SK-N-MC (cell line): ENCODE measurements at regions not wholly inside any gene's neighbourhood (a gene's known extent, or its start where the extent isn't known, plus 50 kb on each side); places are given as distances from the start of the nearest gene placed in this dataset.

Source experiments
- DNase-seq: peaks from one replicate; pipeline ENCODE4 v3.0.0-alpha.2; 2011; ENCODE audit warnings: low read depth, low spot score
- H3K27ac ChIP-seq: fragments of 200-600 bp; sonication (generic); 2 replicates; pipeline ENCODE4 v1.5.1; 2016; ENCODE audit warnings: mixed run types
- H3K36me3 ChIP-seq: fragments of 200-600 bp; sonication (generic); 2 replicates; pipeline ENCODE4 v1.6.1; 2017; ENCODE audit warnings: antibody characterized with exemption, low read length, mixed read lengths; ENCODE audit not compliant: insufficient read depth
- H3K4me3 ChIP-seq: fragments of 200-600 bp; sonication (generic); 2 replicates; pipeline ENCODE4 v1.5.1; 2016
- H3K9ac ChIP-seq: fragments of 200-600 bp; sonication (generic); 2 replicates; pipeline ENCODE4 v1.8.0; 2017; ENCODE audit warnings: mixed run types, mixed read lengths; ENCODE audit not compliant: insufficient read length
- H3K9me3 ChIP-seq: fragments of 200-600 bp; sonication (generic); 2 replicates; pipeline ENCODE4 v1.6.1; 2017; ENCODE audit warnings: low read depth, mild to moderate bottlenecking, antibody characterized with exemption, low read length, moderate library complexity, mixed read lengths
- EZH2 ChIP-seq: fragments of 200-600 bp; sonication (generic); IDR thresholded peaks from one replicate; pipeline ENCODE4 v1.6.1; 2017; ENCODE audit warnings: antibody characterized with exemption
- FOXP2 ChIP-seq: optimal IDR thresholded peaks from 2 replicates; pipeline ENCODE3; 2011; ENCODE audit warnings: mild to moderate bottlenecking, moderate library complexity; ENCODE audit not compliant: insufficient read depth; ENCODE audit errors: extremely low read length, control extremely low read depth
- POLR2AphosphoS5 ChIP-seq: IDR thresholded peaks from 2 replicates; pipeline ENCODE4 v1.6.1; 2012; ENCODE audit warnings: mild to moderate bottlenecking, low read depth, low read length, borderline replicate concordance

DNA sequence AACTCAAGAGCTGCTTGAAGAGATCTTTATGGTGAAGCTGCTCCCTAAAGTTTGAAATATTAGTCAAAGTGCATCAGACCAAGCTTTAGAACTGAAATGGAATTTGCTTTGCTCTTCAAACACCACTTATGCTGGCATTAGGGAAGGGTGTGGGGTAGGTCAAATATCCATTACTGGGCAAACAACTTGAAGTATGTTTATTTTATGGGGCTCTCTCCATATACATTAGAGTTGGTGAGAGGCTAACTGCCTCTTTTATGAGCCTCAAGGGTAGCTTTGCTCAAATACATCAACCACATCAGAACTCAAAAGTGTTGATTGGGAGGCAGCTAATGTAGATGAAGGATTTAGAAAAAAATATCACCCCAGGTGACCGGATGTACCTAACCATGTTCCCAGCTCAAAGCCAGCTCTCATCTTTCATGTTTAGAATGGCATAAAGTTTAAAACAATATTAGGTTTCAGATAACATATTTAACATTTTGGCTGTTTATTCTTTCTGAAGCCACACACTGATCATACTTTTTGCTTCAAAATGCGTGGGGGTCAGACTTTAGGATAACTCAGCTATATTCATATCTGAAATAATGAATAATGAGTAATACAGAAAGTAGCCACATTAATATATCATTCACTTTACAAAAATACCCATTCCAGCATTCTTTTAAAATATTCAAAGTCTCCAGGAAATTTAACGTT, 318.6 kb downstream of the PTEN start:
- Histone ChIP-seq H3K36me3 (no peaks in the 10 kb centered on the region), H3K4me3 (no peak overlapping the region), H3K9ac (no peak overlapping the region), H3K27ac (no peak overlapping the region), H3K9me3 (no peaks in the 10 kb centered on the region)
- no peak for TF ChIP-seq FOXP2
- no peak for TF ChIP-seq POLR2AphosphoS5
- TF ChIP-seq EZH2: no peak
- DNase-seq: no peak

DNA sequence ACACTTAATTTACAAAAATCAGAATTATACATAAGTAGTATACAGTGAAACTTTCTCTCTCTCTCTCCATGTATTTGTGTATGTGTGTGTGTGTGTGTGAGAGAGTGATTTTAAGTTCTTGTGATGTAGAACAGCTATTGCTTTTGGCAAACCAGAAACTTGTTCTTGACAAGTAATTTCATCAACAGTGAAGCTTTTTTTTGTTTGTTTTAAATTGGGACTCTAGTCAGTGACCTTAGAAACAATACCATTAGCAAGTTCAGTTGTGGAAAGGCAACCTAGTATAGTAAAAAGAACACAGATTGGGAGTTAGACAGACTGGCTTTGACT, 319.1 kb downstream of the PTEN start:
- Histone ChIP-seq H3K4me3 (no peak overlapping the region), H3K9me3 (no peaks in the 10 kb centered on the region), H3K9ac (no peak overlapping the region), H3K36me3 (no peaks in the 10 kb centered on the region), H3K27ac (no peak overlapping the region)
- no peak for DNase-seq
- TF ChIP-seq EZH2: no peak
- TF ChIP-seq POLR2AphosphoS5: no peak
- no peak for TF ChIP-seq FOXP2

DNA sequence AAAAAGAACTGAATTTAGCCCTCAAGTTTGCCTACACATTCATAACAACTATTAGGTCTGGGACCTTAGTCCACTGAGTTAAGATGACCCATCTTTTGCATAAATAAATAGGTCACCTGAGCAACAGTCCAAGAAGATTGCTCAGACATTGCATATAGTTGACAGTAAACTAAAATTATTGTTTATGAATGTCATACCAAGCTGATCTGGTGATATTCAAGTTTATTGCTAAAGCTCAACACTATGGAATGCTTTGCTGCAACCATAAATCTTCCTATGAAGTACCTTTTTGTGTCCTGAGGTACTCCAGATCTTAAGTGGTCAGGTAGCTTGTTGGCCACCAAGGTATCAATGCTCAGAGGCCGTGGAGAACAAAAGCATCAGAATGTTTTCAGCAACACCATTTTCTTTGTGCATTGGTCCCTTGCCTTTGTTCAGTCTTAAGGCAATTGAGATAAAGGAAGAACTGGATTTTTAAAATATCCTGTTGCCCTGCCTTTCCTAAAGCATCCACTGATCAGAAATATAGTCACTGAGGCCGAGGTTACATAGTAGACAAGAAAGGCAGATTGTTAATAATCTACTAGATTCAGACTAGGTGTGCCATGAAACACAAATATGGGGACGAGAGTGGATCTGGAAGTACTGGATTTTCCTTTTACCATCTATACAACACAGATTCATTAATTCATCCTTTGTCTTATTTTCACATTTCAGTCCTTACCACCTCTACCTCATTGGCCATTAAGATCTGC, 321.3 kb downstream of the PTEN start:
- Histone ChIP-seq H3K36me3 (no peaks in the 10 kb centered on the region), H3K4me3 (no peak overlapping the region), H3K27ac (no peak overlapping the region), H3K9me3 (no peaks in the 10 kb centered on the region), H3K9ac (no peak overlapping the region)
- DNase-seq: no peak
- no peak for TF ChIP-seq FOXP2
- no peak for TF ChIP-seq EZH2
- TF ChIP-seq POLR2AphosphoS5: no peak

DNA sequence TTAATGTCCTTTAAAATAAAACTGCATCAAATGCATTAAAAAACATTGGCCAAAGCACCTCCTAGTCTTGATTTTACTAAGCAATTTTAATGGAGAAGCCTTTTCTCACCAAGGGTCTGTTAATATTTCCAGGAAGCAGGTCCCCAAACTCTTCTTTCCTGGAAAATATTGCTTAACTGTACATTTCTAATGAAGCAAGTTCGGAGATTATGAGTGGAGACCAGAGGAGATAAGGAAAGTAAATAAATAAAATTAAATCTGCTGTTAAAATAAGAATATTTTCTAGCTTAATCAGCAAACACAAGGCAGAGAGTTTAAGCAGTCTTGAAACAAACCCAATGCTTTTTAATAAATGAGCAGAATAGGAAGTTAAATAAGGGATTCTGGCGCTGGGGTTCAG, 322.4 kb downstream of the PTEN start:
- no peaks in the 10 kb centered on the region for H3K36me3 ChIP-seq
- no peak overlapping the region for H3K9ac ChIP-seq
- H3K4me3 ChIP-seq: no peak overlapping the region
- H3K9me3 ChIP-seq: no peaks in the 10 kb centered on the region
- H3K27ac ChIP-seq: no peak overlapping the region
- TF ChIP-seq EZH2: no peak
- TF ChIP-seq POLR2AphosphoS5: no peak
- TF ChIP-seq FOXP2: no peak
- DNase-seq: no peak

DNA sequence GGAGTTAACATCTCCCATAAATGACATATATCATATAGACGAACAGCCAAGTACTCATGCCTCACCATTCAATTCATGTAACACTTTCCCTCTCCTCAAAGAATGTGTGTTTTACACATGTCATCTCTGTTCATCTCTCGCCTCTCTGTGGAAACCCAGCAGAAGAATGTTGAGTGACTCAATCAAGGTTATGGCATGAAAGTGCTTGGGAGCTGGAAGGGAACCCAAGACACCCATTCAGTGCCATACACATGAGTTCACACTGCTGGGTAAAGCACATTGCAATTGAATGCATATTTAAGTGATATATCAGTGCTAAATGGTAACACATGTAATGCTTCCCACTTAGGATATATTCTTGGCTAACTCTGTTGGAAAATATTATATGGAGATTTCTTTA, 322.9 kb downstream of the PTEN start:
- H3K36me3 ChIP-seq: no peaks in the 10 kb centered on the region
- no peak for TF ChIP-seq FOXP2
- TF ChIP-seq EZH2: no peak
- TF ChIP-seq POLR2AphosphoS5: no peak
- no peak overlapping the region for H3K27ac ChIP-seq
- DNase-seq: no peak
- H3K4me3 ChIP-seq: no peak overlapping the region
- no peak overlapping the region for H3K9ac ChIP-seq
- no peaks in the 10 kb centered on the region for H3K9me3 ChIP-seq

DNA sequence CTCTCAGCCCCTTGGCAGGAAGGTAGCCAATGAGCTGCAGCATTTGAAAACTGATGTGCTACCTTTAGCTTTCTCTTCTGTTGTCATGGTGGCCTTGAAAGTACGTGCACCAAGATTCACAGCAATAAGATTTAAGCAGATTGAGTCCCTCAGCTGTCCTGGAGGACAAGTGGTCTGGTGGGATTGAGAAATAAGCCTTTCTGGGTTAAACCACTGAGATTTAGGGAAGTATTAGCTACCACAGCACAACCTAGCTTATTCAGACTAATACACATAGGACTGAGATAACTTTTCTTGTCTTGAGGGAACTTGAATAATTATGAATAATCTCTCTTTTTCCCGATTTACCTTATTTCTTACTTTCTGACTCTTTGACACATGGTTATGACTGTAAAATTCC, 324.0 kb downstream of the PTEN start:
- Histone ChIP-seq H3K36me3 (no peaks in the 10 kb centered on the region), H3K27ac (no peak overlapping the region), H3K9ac (no peak overlapping the region), H3K9me3 (no peaks in the 10 kb centered on the region), H3K4me3 (no peak overlapping the region)
- TF ChIP-seq FOXP2 (no peak), EZH2 (no peak), POLR2AphosphoS5 (no peak)
- DNase-seq: no peak

DNA sequence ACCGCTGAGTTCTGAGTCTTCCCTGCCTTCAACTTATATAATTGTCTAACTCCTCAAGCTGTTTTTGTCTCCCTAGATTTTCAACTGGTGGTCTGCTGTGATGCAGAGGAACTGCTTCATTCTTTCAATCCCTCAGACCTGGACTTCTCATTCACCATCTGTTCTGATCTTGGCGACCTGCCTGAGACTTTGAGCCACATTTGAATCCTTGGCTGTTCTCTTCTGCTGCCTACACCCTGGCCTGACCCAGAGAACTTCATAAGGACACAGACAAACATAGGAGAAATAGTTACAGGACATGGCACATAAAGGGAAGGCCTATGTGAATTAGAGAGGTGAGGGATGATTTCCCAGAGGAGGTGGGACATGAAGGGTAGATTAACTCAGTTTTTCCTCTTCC, 326.7 kb downstream of the PTEN start:
- H3K27ac ChIP-seq: no peak overlapping the region
- H3K36me3 ChIP-seq: no peaks in the 10 kb centered on the region
- TF ChIP-seq POLR2AphosphoS5: no peak
- no peak for TF ChIP-seq EZH2
- TF ChIP-seq FOXP2: no peak
- no peak for DNase-seq
- H3K4me3 ChIP-seq: no peak overlapping the region
- H3K9me3 ChIP-seq: no peaks in the 10 kb centered on the region
- no peak overlapping the region for H3K9ac ChIP-seq

DNA sequence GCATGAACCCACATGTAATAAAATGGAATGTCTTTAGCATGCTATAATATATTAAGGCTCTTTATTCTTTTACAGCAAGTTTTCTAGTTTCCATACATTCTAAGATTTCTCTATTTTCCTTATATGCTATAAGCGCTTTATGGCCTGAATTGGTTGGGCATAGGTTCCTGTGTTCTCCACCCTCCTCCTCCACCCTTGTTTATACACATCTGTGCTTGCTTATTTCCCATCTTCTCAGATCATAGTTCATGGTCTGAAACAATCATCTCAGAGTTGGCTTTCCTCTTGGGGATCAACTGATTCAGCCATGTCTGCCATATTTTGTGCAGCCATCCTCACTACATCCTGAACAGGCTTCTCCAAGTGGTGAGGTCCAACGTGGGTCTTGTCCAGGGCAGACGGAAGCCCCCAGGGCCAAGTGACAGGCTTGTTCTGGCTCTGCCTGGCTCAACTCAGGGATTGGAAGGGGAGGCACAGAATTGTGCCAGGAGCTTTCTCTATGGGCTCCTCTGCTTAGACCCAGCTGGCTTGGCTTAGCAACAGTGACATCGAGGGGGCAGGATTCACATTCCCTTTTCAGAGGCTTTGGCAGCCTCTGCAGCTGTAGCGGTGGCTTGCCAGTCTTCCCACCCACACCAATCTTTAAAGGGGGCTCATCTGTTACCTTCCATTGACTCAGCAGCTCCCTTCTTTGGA, 327.3 kb downstream of the PTEN start:
- DNase-seq: no peak
- H3K9me3 ChIP-seq: no peaks in the 10 kb centered on the region
- no peaks in the 10 kb centered on the region for H3K36me3 ChIP-seq
- H3K4me3 ChIP-seq: no peak overlapping the region
- no peak overlapping the region for H3K9ac ChIP-seq
- TF ChIP-seq POLR2AphosphoS5: no peak
- no peak for TF ChIP-seq FOXP2
- no peak for TF ChIP-seq EZH2
- no peak overlapping the region for H3K27ac ChIP-seq

DNA sequence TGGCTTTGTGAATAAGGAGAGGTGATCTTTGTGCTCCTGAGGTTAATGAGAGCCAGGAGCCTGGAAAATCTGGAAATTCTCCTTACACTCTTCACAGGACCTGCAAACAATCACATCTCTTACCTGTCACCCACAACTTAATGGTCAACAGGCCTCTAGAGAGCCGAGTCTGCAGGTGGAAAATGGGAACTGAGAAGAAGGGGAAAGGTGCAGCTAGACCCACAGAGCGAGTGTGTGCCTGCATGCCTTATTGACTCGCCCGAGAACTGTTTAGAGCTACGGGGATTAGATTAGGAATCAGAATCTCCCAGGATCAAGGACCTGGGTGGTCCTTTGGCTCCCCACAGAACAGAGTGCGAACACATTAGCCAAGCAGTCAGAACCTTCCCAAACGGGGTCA, 329.6 kb downstream of the PTEN start:
- TF ChIP-seq EZH2: no peak
- no peak for TF ChIP-seq POLR2AphosphoS5
- TF ChIP-seq FOXP2: no peak
- Histone ChIP-seq H3K4me3 (no peak overlapping the region), H3K9me3 (no peaks in the 10 kb centered on the region), H3K36me3 (no peaks in the 10 kb centered on the region), H3K27ac (no peak overlapping the region), H3K9ac (no peak overlapping the region)
- DNase-seq: no peak
